SW480 (cell line): ENCODE measurements at regions not wholly inside any gene's neighbourhood (a gene's known extent, or its start where the extent isn't known, plus 50 kb on each side); places are given as distances from the start of the nearest gene placed in this dataset.

ENCODE experiments used
- DNase-seq: peaks from one replicate; pipeline ENCODE4 v3.0.0-alpha.2; 2016; ENCODE audit warnings: low spot score

DNA sequence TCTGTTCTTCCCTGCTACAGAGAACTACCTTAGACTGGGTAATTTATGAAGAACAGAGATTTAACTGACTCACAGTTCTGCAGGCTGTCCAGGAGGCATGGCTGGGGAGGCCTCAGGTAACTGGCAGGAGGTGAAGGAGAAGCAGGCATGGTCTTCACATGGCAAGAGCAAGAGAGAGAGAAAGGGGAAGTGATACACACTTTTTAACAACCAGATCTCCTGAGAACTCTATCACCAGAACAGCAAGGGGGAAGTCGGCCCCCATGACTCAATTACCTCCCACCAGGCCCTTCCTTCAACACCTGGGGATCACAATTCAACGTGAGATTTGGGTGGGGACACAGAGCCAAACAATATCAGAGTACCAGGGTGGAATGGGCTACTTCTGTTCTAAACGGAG is 766.8 kb downstream of the TLE1 start:
- no peak for DNase-seq

- DNase-seq = no peak
Measured at GRCh38 chr9:80906728-80907127, 782.6 kb downstream of the TLE1 start.

GRCh38 chr9:80899208-80899607 is 790.1 kb downstream of the TLE1 start:
- no peak for DNase-seq

- no peak for DNase-seq
Measured at GRCh38 chr9:80893190-80893589, 796.2 kb downstream of the TLE1 start.

DNA sequence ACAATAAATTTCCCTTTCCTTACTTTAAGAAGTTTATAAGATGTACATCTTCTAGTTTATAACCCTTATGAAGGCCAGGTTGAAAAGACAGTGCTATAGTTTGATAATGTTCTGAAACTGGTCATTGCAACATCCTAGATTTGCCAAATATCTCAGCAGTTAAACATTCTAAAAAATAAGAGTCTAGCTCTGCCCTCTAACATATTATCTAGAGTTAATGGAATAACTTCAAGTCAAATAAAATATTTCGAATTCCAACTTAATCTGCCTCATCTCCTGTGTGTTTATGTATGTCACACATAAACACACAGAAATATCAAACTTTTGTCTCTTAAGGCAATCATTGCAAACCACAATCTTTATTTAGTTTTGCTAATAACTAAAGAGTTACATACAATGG is 796.6 kb downstream of the TLE1 start:
- DNase-seq = no peak

GRCh38 chr9:80890124-80890523 is 799.2 kb downstream of the TLE1 start:
- DNase-seq = no peak

- DNase-seq = peak; percentile 14
Measured at GRCh38 chr9:80885894-80886293, 803.5 kb downstream of the TLE1 start.

- no peak for DNase-seq
Measured at GRCh38 chr9:80883826-80884579, 805.3 kb downstream of the TLE1 start.

DNA sequence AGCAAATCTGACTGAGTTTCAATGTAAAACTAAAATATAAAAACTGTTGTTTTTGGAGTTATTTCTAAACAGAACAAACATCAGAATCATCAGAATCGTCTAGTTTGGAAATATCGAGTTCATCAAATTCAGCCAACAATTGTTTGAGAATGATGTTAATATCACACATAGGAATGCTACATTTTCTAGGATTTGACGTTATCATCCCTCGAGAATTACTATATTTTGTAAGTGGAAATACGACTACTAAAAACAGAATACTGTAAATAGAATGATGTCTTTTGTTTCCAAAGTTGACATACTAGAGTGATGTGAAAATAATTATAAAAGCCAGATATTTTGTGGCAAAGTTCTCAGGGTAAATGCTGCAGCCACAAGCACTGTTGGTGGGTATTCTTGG is 805.9 kb downstream of the TLE1 start:
- DNase-seq = no peak

DNA sequence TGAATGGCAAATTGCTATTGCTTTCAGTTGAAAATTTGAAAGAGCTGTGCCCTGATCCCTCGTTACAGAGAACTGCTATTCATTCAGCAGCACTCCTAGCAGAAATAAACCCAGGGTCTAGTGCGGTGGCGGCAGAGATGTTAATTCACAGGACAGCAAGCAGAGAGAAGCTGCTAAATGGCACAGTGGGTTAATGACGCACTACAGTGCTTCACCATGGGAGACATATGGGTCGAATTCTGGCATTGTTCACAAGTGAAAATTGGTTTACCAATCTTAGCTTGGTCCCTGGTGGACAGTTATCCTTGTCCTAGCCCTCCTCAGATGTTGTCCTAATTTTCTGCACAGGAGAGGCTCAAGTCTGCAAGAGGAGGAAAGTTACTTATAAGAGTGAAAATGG is 807.4 kb downstream of the TLE1 start:
- no peak for DNase-seq

- no peak for DNase-seq
Measured at GRCh38 chr9:80881320-80881719, 808.0 kb downstream of the TLE1 start.

DNA sequence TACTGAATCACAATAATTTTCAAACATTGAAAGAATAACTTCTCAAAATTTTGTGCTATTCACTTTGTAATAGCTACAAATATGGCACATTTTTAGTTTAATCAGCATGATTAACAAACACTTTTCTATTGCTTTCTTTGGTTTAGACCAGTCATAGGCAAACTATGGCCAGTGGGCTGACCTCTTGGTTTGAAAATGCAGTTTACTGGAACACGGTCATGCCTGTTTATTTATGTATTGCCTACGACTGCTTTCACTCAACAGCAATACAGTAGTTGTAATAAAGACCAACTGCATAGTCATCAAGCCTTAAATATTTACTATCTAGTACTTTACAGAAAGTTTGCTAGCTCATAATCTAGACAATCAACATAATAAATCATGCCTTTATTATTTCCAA is 810.8 kb downstream of the TLE1 start:
- DNase-seq = no peak

DNA sequence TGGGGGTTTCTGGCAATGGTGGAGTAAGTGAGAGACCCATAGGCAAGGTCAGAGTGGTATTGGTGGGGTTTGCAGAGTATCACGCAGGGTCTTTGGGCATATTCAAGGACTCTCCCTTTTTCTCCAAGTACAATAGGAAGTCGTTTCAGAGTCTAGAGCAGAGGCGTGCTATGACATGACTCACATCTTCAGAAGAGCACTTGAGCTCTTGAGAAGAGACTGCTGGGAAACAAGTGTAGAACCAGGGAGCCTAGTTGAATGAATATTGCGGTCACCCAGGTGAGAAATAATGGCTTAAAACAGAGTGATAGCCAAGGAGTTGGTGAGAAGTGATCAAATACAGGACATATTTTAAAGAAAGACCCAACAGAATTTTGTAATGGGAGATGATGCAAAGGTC is 813.4 kb downstream of the TLE1 start:
- DNase-seq = no peak

- peak; percentile 9 for DNase-seq
Measured at GRCh38 chr9:80874276-80874675, 815.1 kb downstream of the TLE1 start.

DNA sequence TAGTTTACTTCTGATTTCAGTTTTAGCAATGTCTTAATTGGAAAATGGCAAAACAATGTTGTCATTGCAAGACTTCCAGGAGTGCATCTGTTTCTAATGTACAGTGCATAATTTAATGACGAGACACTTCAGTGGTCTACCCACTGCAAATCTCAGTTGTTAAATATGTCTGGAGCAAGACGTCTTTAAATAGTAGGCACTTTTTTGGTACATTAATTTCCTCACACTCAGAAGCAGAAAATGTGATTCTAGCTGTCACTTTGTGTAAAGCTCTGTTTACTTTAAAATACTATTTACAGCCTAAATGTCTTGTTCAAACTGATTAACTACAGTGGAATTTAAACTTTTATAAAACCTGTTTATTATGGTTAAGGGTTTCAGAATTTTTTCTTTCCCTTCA is 815.5 kb downstream of the TLE1 start:
- no peak for DNase-seq

DNA sequence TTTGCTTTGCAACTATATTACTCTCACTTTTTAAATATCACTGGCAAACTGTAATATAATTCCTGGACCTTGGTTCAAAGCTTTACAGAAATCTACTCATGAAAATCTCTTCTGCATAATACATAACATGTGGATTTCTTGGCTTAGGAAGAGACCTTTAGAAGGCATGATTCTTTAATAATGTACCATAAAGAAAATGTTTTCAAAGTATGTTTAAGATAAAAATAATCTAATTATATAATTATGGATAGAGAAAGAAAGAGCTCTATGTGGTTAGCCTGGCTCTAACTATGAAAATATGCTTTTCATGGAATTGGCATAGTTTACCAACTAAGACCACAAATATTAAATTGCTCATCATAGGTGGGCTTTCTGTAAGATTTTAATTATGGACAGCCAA is 817.8 kb downstream of the TLE1 start:
- no peak for DNase-seq

GRCh38 chr9:80867731-80868130 is 821.6 kb downstream of the TLE1 start:
- no peak for DNase-seq

GRCh38 chr9:80866576-80867227 is 822.6 kb downstream of the TLE1 start:
- DNase-seq = no peak

DNA sequence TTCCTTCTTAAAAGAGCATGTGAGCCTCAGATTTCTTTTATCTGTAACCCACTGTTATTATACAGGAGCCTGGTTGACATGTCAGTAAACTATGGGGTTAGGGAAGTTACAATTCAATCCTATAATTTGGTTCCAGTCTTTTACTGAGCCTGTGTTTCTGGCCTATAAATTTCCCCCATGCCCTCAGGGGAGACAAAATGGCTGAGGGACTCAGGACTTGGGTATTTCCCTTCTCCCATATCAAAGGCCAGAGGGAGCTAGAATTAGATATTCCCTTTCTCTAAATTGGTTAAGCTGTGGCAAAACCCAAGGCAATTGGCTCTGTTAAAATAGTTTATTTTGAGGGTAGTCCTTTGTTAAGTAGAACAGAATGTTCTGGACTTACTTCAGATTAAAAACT is 823.2 kb downstream of the TLE1 start:
- DNase-seq = no peak

DNA sequence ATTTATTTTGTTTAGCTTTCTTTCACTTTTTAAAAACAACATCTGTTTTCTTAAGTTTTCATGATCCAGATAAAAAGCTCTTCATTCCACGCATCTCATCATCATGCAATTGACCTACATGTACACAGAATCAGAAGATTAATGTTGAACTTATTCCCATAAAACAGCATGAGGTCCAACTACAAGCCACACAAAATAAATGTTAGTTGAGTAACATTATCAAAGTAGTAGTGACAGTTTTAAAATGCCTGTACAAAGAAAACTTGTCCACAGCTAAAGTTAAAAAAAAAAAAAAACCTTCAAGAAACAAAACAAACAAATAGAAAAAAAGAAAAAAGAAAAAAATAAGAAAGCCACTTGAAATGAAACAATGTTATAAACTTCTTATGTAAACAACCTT is 846.3 kb downstream of the TLE1 start:
- DNase-seq = no peak

DNA sequence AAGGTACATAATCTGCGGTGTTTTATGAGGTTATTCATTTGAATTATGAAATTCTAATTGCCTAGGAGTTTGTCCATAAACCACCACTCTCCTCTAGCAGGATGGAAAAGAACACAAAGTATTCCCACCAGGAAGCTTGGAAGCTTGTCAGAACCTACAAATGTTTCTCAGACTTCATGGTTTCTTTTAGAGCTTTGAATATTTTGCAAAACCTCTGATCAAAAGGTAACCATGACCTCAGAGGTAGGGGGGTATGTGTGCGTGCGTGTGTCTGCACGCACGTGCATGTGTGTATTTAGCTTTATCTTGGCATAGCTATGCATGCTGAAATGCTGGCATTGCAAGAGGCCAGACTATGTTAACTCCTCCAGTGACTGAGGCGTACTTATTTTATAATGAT is 847.0 kb downstream of the TLE1 start:
- no peak for DNase-seq

- no peak for DNase-seq
Measured at GRCh38 chr9:80841888-80842287, 847.5 kb downstream of the TLE1 start.

- DNase-seq = no peak
Measured at GRCh38 chr9:80839821-80840675, 849.3 kb downstream of the TLE1 start.
